K562 (cell line): ENCODE measurements at regions not wholly inside any gene's neighbourhood (a gene's known extent, or its start where the extent isn't known, plus 50 kb on each side); places are given as distances from the start of the nearest gene placed in this dataset.

Experiments
- ADNP ChIP-seq: fragments of 200-800 bp; sonication (Bioruptor generic); IDR thresholded peaks from 2 replicates; pipeline ENCODE4 v1.6.1; 2016; ENCODE audit warnings: missing genetic modification characterization, missing compliant biosample characterization
- ARID3B ChIP-seq: fragments of 250-450 bp; sonication (Bioruptor Pico); IDR thresholded peaks from 2 replicates; pipeline ENCODE4 v1.4.0; 2020; ENCODE audit warnings: borderline replicate concordance
- CHCHD3 ChIP-seq: fragments of 250-450 bp; sonication (Bioruptor Pico); IDR thresholded peaks from 2 replicates; pipeline ENCODE4 v2.1.2; 2022; ENCODE audit warnings: mild to moderate bottlenecking
- DIDO1 ChIP-seq: fragments of 450-650 bp; IDR thresholded peaks from 2 replicates; pipeline ENCODE4 v1.6.1; 2016; ENCODE audit warnings: low read depth, missing biosample characterization, missing genetic modification characterization
- DPF2 ChIP-seq: fragments of 450-650 bp; IDR thresholded peaks from 2 replicates; pipeline ENCODE4 v1.6.1; 2016
- ERF ChIP-seq: fragments of 450-650 bp; formaldehyde crosslinking; IDR thresholded peaks from 2 replicates; pipeline ENCODE4 v1.4.0; 2020; ENCODE audit warnings: mild to moderate bottlenecking, mixed read lengths
- GTF2F1 ChIP-seq: IDR thresholded peaks from 2 replicates; pipeline ENCODE4 v1.6.1; 2011; ENCODE audit warnings: low read depth, low read length, improper control_type of control experiment
- HDAC1 ChIP-seq, 2 experiments: fragments of 450-650 bp; IDR thresholded peaks; 2 replicates each; pipeline ENCODE4 v1.6.1; 2016 to 2017; ENCODE audit warnings: inconsistent platforms in 1 of 2, mild to moderate bottlenecking in 1 of 2, moderate library complexity in 1 of 2
- HDAC8 ChIP-seq: fragments of 450-650 bp; IDR thresholded peaks from 2 replicates; pipeline ENCODE4 v1.6.1; 2016; ENCODE audit warnings: mild to moderate bottlenecking, missing genetic modification characterization, moderate library complexity, missing compliant biosample characterization
- HEY1 ChIP-seq: fragments of 250-450 bp; sonication (Bioruptor Pico); IDR thresholded peaks from 2 replicates; pipeline ENCODE4 v1.5.0; 2020; ENCODE audit warnings: mild to moderate bottlenecking, moderate library complexity, borderline replicate concordance
- LCOR ChIP-seq: sonication (generic); formaldehyde crosslinking; IDR thresholded peaks from 2 replicates; pipeline ENCODE4 v1.8.0; 2022; ENCODE audit warnings: mild to moderate bottlenecking, missing genetic modification reagents
- MXI1 ChIP-seq: IDR thresholded peaks from 2 replicates; pipeline ENCODE4 v1.6.1; 2011; ENCODE audit warnings: low read depth, mild to moderate bottlenecking, improper control_type of control experiment, low read length
- POLR2G ChIP-seq: fragments of 200-400 bp; formaldehyde crosslinking; IDR thresholded peaks from 2 replicates; pipeline ENCODE4 v1.6.1; 2017; ENCODE audit warnings: low read depth, mild to moderate bottlenecking, antibody characterized with exemption, low read length, moderate library complexity
- POLR3A ChIP-seq: IDR thresholded peaks from 2 replicates; pipeline ENCODE4 v1.6.1; 2011; ENCODE audit warnings: borderline replicate concordance, mild to moderate bottlenecking, moderate library complexity; ENCODE audit not compliant: insufficient read length, insufficient read depth; ENCODE audit errors: extremely low read depth
- RBFOX2 ChIP-seq: fragments of 200-400 bp; formaldehyde crosslinking; IDR thresholded peaks from 2 replicates; pipeline ENCODE4 v1.6.1; 2017; ENCODE audit warnings: low read depth, mild to moderate bottlenecking, low read length, moderate library complexity
- RBM34 ChIP-seq: fragments of 200-400 bp; formaldehyde crosslinking; IDR thresholded peaks from 2 replicates; pipeline ENCODE4 v1.6.1; 2018; ENCODE audit warnings: low read length, borderline replicate concordance; ENCODE audit not compliant: insufficient read depth
- RUNX1 ChIP-seq: sonication (generic); IDR thresholded peaks from 2 replicates; pipeline ENCODE4 v1.6.1; 2016; ENCODE audit warnings: antibody characterized with exemption, low read depth
- SRSF9 ChIP-seq: fragments of 200-400 bp; formaldehyde crosslinking; IDR thresholded peaks from 2 replicates; pipeline ENCODE4 v1.6.1; 2017; ENCODE audit warnings: low read depth, low read length, borderline replicate concordance
- STAT5A ChIP-seq: IDR thresholded peaks from 2 replicates; pipeline ENCODE4 v1.6.1; 2012; ENCODE audit warnings: low read length, inconsistent platforms, borderline replicate concordance
- TBP ChIP-seq: optimal IDR thresholded peaks from 2 replicates; pipeline ENCODE3; 2011; ENCODE audit warnings: low read depth, low read length, improper control_type of control experiment
- XRCC5 ChIP-seq: fragments of 200-400 bp; formaldehyde crosslinking; IDR thresholded peaks from 2 replicates; pipeline ENCODE4 v1.6.1; 2017; ENCODE audit warnings: low read depth, mild to moderate bottlenecking, low read length
- ZFP36 ChIP-seq: fragments of 150-350 bp; IDR thresholded peaks from 2 replicates; pipeline ENCODE4 v1.6.1; 2018; ENCODE audit warnings: low read length, low read depth; ENCODE audit not compliant: partially characterized antibody
- ZNF23 ChIP-seq: fragments of 250-450 bp; sonication (Bioruptor Pico); IDR thresholded peaks from 2 replicates; pipeline ENCODE4 v1.4.0; 2020; ENCODE audit warnings: mild to moderate bottlenecking
- ZNF232 ChIP-seq: sonication (generic); formaldehyde crosslinking; IDR thresholded peaks from 2 replicates; pipeline ENCODE4 v1.8.0; 2022; ENCODE audit warnings: mild to moderate bottlenecking, missing genetic modification reagents
- ZNF311 ChIP-seq: fragments of 250-450 bp; sonication (Bioruptor Pico); IDR thresholded peaks from 2 replicates; pipeline ENCODE4 v1.4.0; 2020; ENCODE audit warnings: mild to moderate bottlenecking, moderate library complexity
- ZNF384 ChIP-seq: IDR thresholded peaks from 2 replicates; pipeline ENCODE4 v1.6.1; 2012; ENCODE audit warnings: low read depth, low read length, improper control_type of control experiment
- ZNF644 ChIP-seq: fragments of 200-800 bp; sonication (Bioruptor generic); IDR thresholded peaks from 2 replicates; pipeline ENCODE4 v1.6.1; 2016; ENCODE audit warnings: low read depth, missing genetic modification characterization, missing compliant biosample characterization
- ZNF780A ChIP-seq: fragments of 250-450 bp; sonication (Bioruptor Pico); IDR thresholded peaks from 2 replicates; pipeline ENCODE4 v1.5.0; 2021; ENCODE audit warnings: mild to moderate bottlenecking
- ZZZ3 ChIP-seq: fragments of 450-650 bp; IDR thresholded peaks from 2 replicates; pipeline ENCODE4 v1.6.1; 2016; ENCODE audit warnings: antibody characterized with exemption, mild to moderate bottlenecking, moderate library complexity

- no peak for TF ChIP-seq ZNF780A (CRISPR knock-in tag)
- no peak for TF ChIP-seq HDAC8
- no peak for TF ChIP-seq ZNF644 (tag)
- TF ChIP-seq SRSF9, result no peak
- TF ChIP-seq ZNF384, result 0 out of 2 replicates have a peak, but pooled peaks have one; percentile 5
- peak in 1 of 2 experiments; percentile 14; a peak in 1 of 4 replicates for TF ChIP-seq HDAC1 (IDR thresholded peaks at IDR 0.05)
- 0 out of 2 replicates have a peak, but pooled peaks have one; percentile 36 for TF ChIP-seq LCOR (CRISPR knock-in tag)
- 0 out of 2 replicates have a peak, but pooled peaks have one; percentile 28 for TF ChIP-seq CHCHD3 (CRISPR knock-in tag)
- no peak for TF ChIP-seq RBM34
- TF ChIP-seq TBP, result peak; percentile 37
- TF ChIP-seq ZNF232 (CRISPR knock-in tag), result no peak
- TF ChIP-seq DIDO1 (tag), result no peak
- TF ChIP-seq POLR3A, result no peak
- TF ChIP-seq HEY1 (CRISPR knock-in tag), result no peak
- no peak; the same call in 1 of the 2 replicates for TF ChIP-seq ERF (CRISPR knock-in tag)
- no peak for TF ChIP-seq RUNX1
- no peak for TF ChIP-seq DPF2
- TF ChIP-seq ZNF23 (CRISPR knock-in tag), result no peak
- TF ChIP-seq POLR2G, result peak; percentile 85
- no peak for TF ChIP-seq ARID3B (CRISPR knock-in tag)
- TF ChIP-seq ZNF311, result no peak
- TF ChIP-seq ZZZ3, result no peak
- no peak for TF ChIP-seq ADNP (tag)
- 0 out of 2 replicates have a peak, but pooled peaks have one; percentile 45 for TF ChIP-seq XRCC5
- TF ChIP-seq ZFP36, result no peak
- TF ChIP-seq GTF2F1, result no peak
- peak; percentile 79 for TF ChIP-seq RBFOX2
- TF ChIP-seq STAT5A, result no peak
- TF ChIP-seq MXI1, result no peak
These were observed 269.6 kb downstream of the RPS24 start (continued) for GRCh38 chr10:78302989-78303854.
